ENCODE measurements at regions not wholly inside any gene's neighbourhood (a gene's known extent, or its start where the extent isn't known, plus 50 kb on each side); places are given as distances from the start of the nearest gene placed in this dataset.
"Not testable (repeated sequence)": the region's sequence is repeated elsewhere in the genome, so short reads cannot be mapped to it uniquely, and the experiment has no call there.

GRCh38 chr2:133886735-133887675 is 318.7 kb upstream of the NCKAP5 start:
- no peak overlapping the region for H3K4me3 ChIP-seq (ENCODE audit: low read depth, low read length)
- in situ Hi-C loops (cut with HindIII; ENCODE audit: low sequenced_read_pairs) = no loop called here
- DNase-seq (ENCODE audit: low read depth) = peak; percentile 35
- peak; percentile 71 for TF ChIP-seq CTCF (IDR thresholded peaks at IDR 0.05; ENCODE audit: low read depth, low read length, missing control alignments)

- no peak for DNase-seq (ENCODE audit: low read depth)
- in situ Hi-C loops (cut with HindIII; ENCODE audit: low sequenced_read_pairs) = no loop called here
- TF ChIP-seq CTCF (IDR thresholded peaks at IDR 0.05; ENCODE audit: low read depth, low read length, missing control alignments) = no peak
- H3K4me3 ChIP-seq (ENCODE audit: low read depth, low read length) = no peak overlapping the region
Measured at GRCh38 chr2:133887676-133888040, 319.4 kb upstream of the NCKAP5 start.

- in situ Hi-C loops (cut with HindIII; ENCODE audit: low sequenced_read_pairs) = no loop called here
- H3K4me3 ChIP-seq (ENCODE audit: low read depth, low read length) = no peak overlapping the region
- no peak for TF ChIP-seq CTCF (IDR thresholded peaks at IDR 0.05; ENCODE audit: low read depth, low read length, missing control alignments)
- no peak for DNase-seq (ENCODE audit: low read depth)
Measured at GRCh38 chr2:133888107-133888506, 319.8 kb upstream of the NCKAP5 start.

GRCh38 chr2:133888621-133889219 is 320.5 kb upstream of the NCKAP5 start:
- DNase-seq (ENCODE audit: low read depth) = no peak
- TF ChIP-seq CTCF (IDR thresholded peaks at IDR 0.05; ENCODE audit: low read depth, low read length, missing control alignments) = no peak
- H3K4me3 ChIP-seq (ENCODE audit: low read depth, low read length) = no peak overlapping the region
- in situ Hi-C loops (cut with HindIII; ENCODE audit: low sequenced_read_pairs) = no loop called here

GRCh38 chr2:133892352-133892913 is 324.2 kb upstream of the NCKAP5 start:
- no peak overlapping the region for H3K4me3 ChIP-seq (ENCODE audit: low read depth, low read length)
- DNase-seq (ENCODE audit: low read depth) = no peak
- TF ChIP-seq CTCF (IDR thresholded peaks at IDR 0.05; ENCODE audit: low read depth, low read length, missing control alignments) = no peak
- in situ Hi-C loops (cut with HindIII; ENCODE audit: low sequenced_read_pairs) = no loop called here

GRCh38 chr2:133894429-133894828 is 326.2 kb upstream of the NCKAP5 start:
- no peak overlapping the region for H3K4me3 ChIP-seq (ENCODE audit: low read depth, low read length)
- DNase-seq (ENCODE audit: low read depth) = no peak
- TF ChIP-seq CTCF (IDR thresholded peaks at IDR 0.05; ENCODE audit: low read depth, low read length, missing control alignments) = no peak
- in situ Hi-C loops (cut with HindIII; ENCODE audit: low sequenced_read_pairs) = no loop called here

- in situ Hi-C loops (cut with HindIII; ENCODE audit: low sequenced_read_pairs); DNase-seq (ENCODE audit: low read depth); H3K4me3 ChIP-seq (ENCODE audit: low read depth, low read length): not testable (repeated sequence)
Measured at GRCh38 chr2:133897838-133898237, 329.6 kb upstream of the NCKAP5 start.

All from astrocyte of the cerebellum (primary cell).